ENCODE measurements at regions not wholly inside any gene's neighbourhood (a gene's known extent, or its start where the extent isn't known, plus 50 kb on each side); places are given as distances from the start of the nearest gene placed in this dataset.

DNA sequence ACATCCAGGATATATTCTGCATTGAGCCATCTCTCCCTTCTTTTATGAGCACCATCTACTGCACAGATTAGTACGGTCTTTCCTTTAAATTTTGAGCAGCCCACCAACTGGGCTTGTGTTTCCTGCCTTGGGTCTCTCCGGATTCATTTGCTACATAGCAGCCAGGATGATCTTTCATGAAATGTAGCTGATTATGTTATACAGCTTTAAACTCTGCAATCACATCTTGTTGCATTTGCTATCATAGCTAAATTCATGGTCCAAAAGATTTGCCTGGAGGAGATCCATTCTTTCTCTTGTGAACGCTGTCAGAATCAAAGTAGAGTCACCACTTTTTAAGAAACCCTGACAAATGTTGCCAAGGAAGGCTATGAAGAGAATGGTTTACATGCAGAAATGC lies 215.1 kb upstream of the LRRTM4 start:
- no peak for TF ChIP-seq POLR2A (IDR thresholded peaks at IDR 0.05; ENCODE audit: extremely low read depth, insufficient read length)
- TF ChIP-seq, protein P1, sequence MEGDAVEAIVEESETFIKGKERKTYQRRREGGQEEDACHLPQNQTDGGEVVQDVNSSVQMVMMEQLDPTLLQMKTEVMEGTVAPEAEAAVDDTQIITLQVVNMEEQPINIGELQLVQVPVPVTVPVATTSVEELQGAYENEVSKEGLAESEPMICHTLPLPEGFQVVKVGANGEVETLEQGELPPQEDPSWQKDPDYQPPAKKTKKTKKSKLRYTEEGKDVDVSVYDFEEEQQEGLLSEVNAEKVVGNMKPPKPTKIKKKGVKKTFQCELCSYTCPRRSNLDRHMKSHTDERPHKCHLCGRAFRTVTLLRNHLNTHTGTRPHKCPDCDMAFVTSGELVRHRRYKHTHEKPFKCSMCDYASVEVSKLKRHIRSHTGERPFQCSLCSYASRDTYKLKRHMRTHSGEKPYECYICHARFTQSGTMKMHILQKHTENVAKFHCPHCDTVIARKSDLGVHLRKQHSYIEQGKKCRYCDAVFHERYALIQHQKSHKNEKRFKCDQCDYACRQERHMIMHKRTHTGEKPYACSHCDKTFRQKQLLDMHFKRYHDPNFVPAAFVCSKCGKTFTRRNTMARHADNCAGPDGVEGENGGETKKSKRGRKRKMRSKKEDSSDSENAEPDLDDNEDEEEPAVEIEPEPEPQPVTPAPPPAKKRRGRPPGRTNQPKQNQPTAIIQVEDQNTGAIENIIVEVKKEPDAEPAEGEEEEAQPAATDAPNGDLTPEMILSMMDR (IDR thresholded peaks at IDR 0.05; ENCODE audit: low read depth, low read length): no peak

Data from NB4 (cell line).